HepG2 (cell line): ENCODE measurements at regions not wholly inside any gene's neighbourhood (a gene's known extent, or its start where the extent isn't known, plus 50 kb on each side); places are given as distances from the start of the nearest gene placed in this dataset.

Experiments
- ATAC-seq: fragments of 200-7000 bp; cut with Tn5 transposase; 3 replicates; pipeline ENCODE4 v1.9.1; 2020; ENCODE audit warnings: mild to moderate bottlenecking, moderate library complexity
- BruUV-seq: library from RNA; stranded (reverse); fragments of 400-500 nt; replicated peaks from 2 replicates; lab custom pipeline; 2021; lab: Mats Ljungman, UMichigan
- CTCF ChIA-PET: fragments of 300-600 bp; formaldehyde crosslinking; extraction: SDS; loops from one replicate; lab custom pipeline; 2021; ENCODE audit warnings: low total read pairs, inconsistent platforms, low intra/inter-chr PET ratio; lab: Yijun Ruan, JAX
- POLR2A ChIA-PET: fragments of 350-600 bp; sonication (Branson Sonifier 250); formaldehyde crosslinking; loops from one replicate; lab custom pipeline; 2020; ENCODE audit warnings: antibody characterized with exemption, inconsistent platforms; lab: Yijun Ruan, JAX
- DNase-seq: peaks from one replicate; pipeline ENCODE4 v3.0.0-alpha.2; 2015; ENCODE audit warnings: low spot score
- FAIRE-seq: peaks from 3 replicates; lab custom pipeline; 2011; peaks lifted over from hg19 to GRCh38; lab: Jason Lieb, UNC
- H2AFZ ChIP-seq: one replicate; pipeline ENCODE4 v1.6.1; 2011; ENCODE audit warnings: low read length, inconsistent platforms
- H3K27ac ChIP-seq: fragments of 300-600 bp; 3 replicates; pipeline ENCODE4 v1.8.0; 2011; ENCODE audit warnings: mixed run types, mild to moderate bottlenecking, mixed read lengths, low read length, inconsistent platforms; ENCODE audit not compliant: insufficient read depth; ENCODE audit errors: extremely low read length
- H3K27me3 ChIP-seq, 2 experiments: fragments of 200-600 bp in 1 of 2; 2 replicates in 1 of 2; 3 replicates in 1 of 2; pipeline versions ENCODE4 v1.6.0 to v1.8.0; 2011; ENCODE audit warnings: low read length in 2 of 2, mild to moderate bottlenecking in 2 of 2, moderate library complexity in 2 of 2, inconsistent platforms in 1 of 2; ENCODE audit not compliant: insufficient read depth in 2 of 2, control insufficient read depth in 1 of 2
- H3K36me3 ChIP-seq, 2 experiments: fragments of 200-600 bp in 1 of 2; replicated peaks in 1 of 2; 2 replicates in 1 of 2; 3 replicates in 1 of 2; pipeline versions ENCODE4 v1.5.1 to v1.8.0; 2011; ENCODE audit warnings: low read length in 2 of 2, inconsistent platforms in 1 of 2; ENCODE audit not compliant: insufficient read depth in 2 of 2, control insufficient read depth in 1 of 2
- H3K4me1 ChIP-seq: 2 replicates; pipeline ENCODE4 v1.5.1; 2012; ENCODE audit warnings: low read length, inconsistent platforms; ENCODE audit not compliant: insufficient read depth
- H3K4me2 ChIP-seq: 2 replicates; pipeline ENCODE4 v1.6.0; 2011; ENCODE audit warnings: low read depth, low read length, inconsistent platforms
- H3K4me3 ChIP-seq, 3 experiments: fragments of 200-600 bp in 1 of 3; sonication (generic), shearing (Covaris generic) in 1 of 3; replicated peaks in 1 of 3; 2 replicates each; pipeline ENCODE4 v1.5.1; 2011 to 2016; ENCODE audit warnings: low read length in 3 of 3, inconsistent platforms in 2 of 3, low read depth in 2 of 3, mild to moderate bottlenecking in 2 of 3, control low read depth in 1 of 3, mixed read lengths in 1 of 3; ENCODE audit not compliant: insufficient read depth in 1 of 3
- H3K79me2 ChIP-seq: one replicate; pipeline ENCODE4 v1.6.1; 2011; ENCODE audit warnings: low read length, inconsistent platforms; ENCODE audit not compliant: insufficient read depth
- H3K9ac ChIP-seq: 2 replicates; pipeline ENCODE4 v1.6.0; 2011; ENCODE audit warnings: mild to moderate bottlenecking, low read depth, low read length, inconsistent platforms; ENCODE audit not compliant: insufficient read depth
- H3K9me3 ChIP-seq: 2 replicates; pipeline ENCODE4 v1.5.1; 2012; ENCODE audit warnings: mild to moderate bottlenecking, low read length
- H4K20me1 ChIP-seq: 2 replicates; pipeline ENCODE4 v1.6.0; 2011; ENCODE audit warnings: inconsistent platforms, mild to moderate bottlenecking, low read length, moderate library complexity; ENCODE audit not compliant: insufficient read depth
- ADNP ChIP-seq: sonication (generic); formaldehyde crosslinking; IDR thresholded peaks from 2 replicates; pipeline ENCODE4 v1.4.0; 2020; ENCODE audit warnings: missing genetic modification reagents
- EP300 ChIP-seq, 3 experiments: sonication (generic) in 1 of 3; formaldehyde crosslinking in 1 of 3; IDR thresholded peaks; 2 replicates each; pipeline versions ENCODE4 v1.5.1 to v1.6.1; 2011 to 2020; ENCODE audit warnings: low read depth in 2 of 3, low read length in 2 of 3, borderline replicate concordance in 1 of 3, improper control_type of control experiment in 1 of 3, mild to moderate bottlenecking in 1 of 3, missing genetic modification reagents in 1 of 3, moderate library complexity in 1 of 3
- ESRRA ChIP-seq: sonication (generic); formaldehyde crosslinking; IDR thresholded peaks from 2 replicates; pipeline ENCODE4 v1.5.1; 2020; ENCODE audit warnings: mild to moderate bottlenecking, low read depth, missing genetic modification reagents
- FOXO4 ChIP-seq: sonication (generic); formaldehyde crosslinking; conservative IDR thresholded peaks from 2 replicates; pipeline ENCODE4 v1.8.1; 2023; ENCODE audit warnings: missing genetic modification reagents
- GTF3A ChIP-seq: sonication (generic); formaldehyde crosslinking; conservative IDR thresholded peaks from 2 replicates; pipeline ENCODE4 v1.4.0; 2020; ENCODE audit warnings: mild to moderate bottlenecking, missing genetic modification reagents
- GZF1 ChIP-seq: sonication (generic); formaldehyde crosslinking; IDR thresholded peaks from 2 replicates; pipeline ENCODE4 v1.5.1; 2020; ENCODE audit warnings: mild to moderate bottlenecking, missing genetic modification reagents
- HDAC1 ChIP-seq: sonication (generic); formaldehyde crosslinking; IDR thresholded peaks from 2 replicates; pipeline ENCODE4 v1.5.1; 2020; ENCODE audit warnings: mild to moderate bottlenecking, missing genetic modification reagents
- NFE2L2 ChIP-seq: fragments of 150-350 bp; IDR thresholded peaks from 2 replicates; pipeline ENCODE4 v1.6.1; 2014; ENCODE audit warnings: low read length
- NFYC ChIP-seq: IDR thresholded peaks from 2 replicates; pipeline ENCODE4 v1.6.1; 2016; ENCODE audit warnings: missing genetic modification reagents, missing compliant biosample characterization
- SP2 ChIP-seq: sonication (generic); formaldehyde crosslinking; IDR thresholded peaks from 2 replicates; pipeline ENCODE4 v1.5.1; 2020; ENCODE audit warnings: mild to moderate bottlenecking, missing genetic modification reagents
- SRF ChIP-seq: IDR thresholded peaks from 2 replicates; pipeline ENCODE4 v1.6.1; 2011; ENCODE audit warnings: mild to moderate bottlenecking, low read depth, low read length, moderate library complexity
- SRSF4 ChIP-seq: fragments of 200-400 bp; formaldehyde crosslinking; IDR thresholded peaks from one replicate; pipeline ENCODE4 v1.6.1; 2018; ENCODE audit warnings: mild to moderate bottlenecking, low read depth, low read length, moderate library complexity; ENCODE audit not compliant: poor library complexity, severe bottlenecking
- SRY ChIP-seq: sonication (generic); formaldehyde crosslinking; IDR thresholded peaks from 2 replicates; pipeline ENCODE4 v1.8.0; 2022; ENCODE audit warnings: mild to moderate bottlenecking, missing genetic modification reagents
- TMF1 ChIP-seq: sonication (generic); formaldehyde crosslinking; IDR thresholded peaks from 2 replicates; pipeline ENCODE4 v1.8.1; 2022; ENCODE audit warnings: low read depth, missing genetic modification reagents
- ZFP36 ChIP-seq: fragments of 150-350 bp; IDR thresholded peaks from 2 replicates; pipeline ENCODE4 v1.6.1; 2018; ENCODE audit warnings: borderline replicate concordance, low read length, low read depth; ENCODE audit not compliant: partially characterized antibody
- ZFX ChIP-seq: sonication (generic); formaldehyde crosslinking; IDR thresholded peaks from 2 replicates; pipeline ENCODE4 v1.4.0; 2020; ENCODE audit warnings: mild to moderate bottlenecking, low read depth, missing genetic modification reagents, moderate library complexity
- ZNF275 ChIP-seq: sonication (generic); formaldehyde crosslinking; IDR thresholded peaks from 2 replicates; pipeline ENCODE4 v1.8.0; 2022; ENCODE audit warnings: missing genetic modification reagents, mild to moderate bottlenecking, inconsistent platforms, borderline replicate concordance
- ZNF546 ChIP-seq: sonication (generic); formaldehyde crosslinking; conservative IDR thresholded peaks from 2 replicates; pipeline ENCODE4 v1.8.1; 2023; ENCODE audit warnings: mild to moderate bottlenecking, missing genetic modification reagents
- WGBS: methylation state at CpG from one replicate; pipeline ENCODE4 v1.1.6; 2017; ENCODE audit warnings: low lambda C conversion rate; 5-methylcytosine and 5-hydroxymethylcytosine counted together
- in situ Hi-C: cut with HindIII; loops from 2 replicates; pipeline ENCODE4 v1.10.0; 2017; ENCODE audit warnings: low pct_unique_long_range_greater_than_20kb; ENCODE audit not compliant: extremely low pct_ligation_motif_present
- intact Hi-C: fragments of 100-400 bp; cut with micrococcal nuclease; formaldehyde crosslinking; loops from one replicate; pipeline ENCODE4 v1.10.0; 2022; ENCODE audit not compliant: unreplicated experiment
- TF ChIP-seq, protein P1 (sequence below): sonication (generic); formaldehyde crosslinking; IDR thresholded peaks from 2 replicates; pipeline ENCODE4 v1.5.0; 2020; ENCODE audit warnings: mild to moderate bottlenecking, missing genetic modification reagents
- TF ChIP-seq, protein P2 (sequence below): sonication (generic); formaldehyde crosslinking; IDR thresholded peaks from 2 replicates; pipeline ENCODE4 v1.5.0; 2020; ENCODE audit warnings: missing genetic modification reagents, mild to moderate bottlenecking, borderline replicate concordance

GRCh38 chr16:56072096-56072495, 119.2 kb upstream of the GNAO1 start:
- TF ChIP-seq ADNP: no peak
- TF ChIP-seq SP2 (CRISPR knock-in tag): no peak
- TF ChIP-seq NFE2L2: no peak
- no peak for TF ChIP-seq TMF1
- no peak for TF ChIP-seq ESRRA (CRISPR knock-in tag)
- TF ChIP-seq SRY (CRISPR knock-in tag): no peak
- TF ChIP-seq, protein P1, sequence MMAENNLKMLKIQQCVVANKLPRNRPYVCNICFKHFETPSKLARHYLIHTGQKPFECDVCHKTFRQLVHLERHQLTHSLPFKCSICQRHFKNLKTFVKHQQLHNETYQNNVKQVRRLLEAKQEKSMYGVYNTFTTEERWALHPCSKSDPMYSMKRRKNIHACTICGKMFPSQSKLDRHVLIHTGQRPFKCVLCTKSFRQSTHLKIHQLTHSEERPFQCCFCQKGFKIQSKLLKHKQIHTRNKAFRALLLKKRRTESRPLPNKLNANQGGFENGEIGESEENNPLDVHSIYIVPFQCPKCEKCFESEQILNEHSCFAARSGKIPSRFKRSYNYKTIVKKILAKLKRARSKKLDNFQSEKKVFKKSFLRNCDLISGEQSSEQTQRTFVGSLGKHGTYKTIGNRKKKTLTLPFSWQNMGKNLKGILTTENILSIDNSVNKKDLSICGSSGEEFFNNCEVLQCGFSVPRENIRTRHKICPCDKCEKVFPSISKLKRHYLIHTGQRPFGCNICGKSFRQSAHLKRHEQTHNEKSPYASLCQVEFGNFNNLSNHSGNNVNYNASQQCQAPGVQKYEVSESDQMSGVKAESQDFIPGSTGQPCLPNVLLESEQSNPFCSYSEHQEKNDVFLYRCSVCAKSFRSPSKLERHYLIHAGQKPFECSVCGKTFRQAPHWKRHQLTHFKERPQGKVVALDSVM: no peak
- no peak for TF ChIP-seq HDAC1 (CRISPR knock-in tag)
- TF ChIP-seq ZNF546 (CRISPR knock-in tag): no peak
- no peak for TF ChIP-seq GTF3A (CRISPR knock-in tag)
- TF ChIP-seq NFYC (CRISPR knock-in tag): no peak
- no peak for TF ChIP-seq ZFX (CRISPR knock-in tag)
- no peak for TF ChIP-seq EP300 (IDR thresholded peaks at IDR 0.05; ENCODE audit: low read depth in 2 of 2, low read length in 2 of 2)
- no peak for TF ChIP-seq EP300 (CRISPR knock-in tag; IDR thresholded peaks at IDR 0.05; ENCODE audit: borderline replicate concordance)
- TF ChIP-seq SRSF4: no peak
- TF ChIP-seq ZNF275 (CRISPR knock-in tag): no peak
- no peak for TF ChIP-seq FOXO4 (CRISPR knock-in tag)
- TF ChIP-seq, protein P2, sequence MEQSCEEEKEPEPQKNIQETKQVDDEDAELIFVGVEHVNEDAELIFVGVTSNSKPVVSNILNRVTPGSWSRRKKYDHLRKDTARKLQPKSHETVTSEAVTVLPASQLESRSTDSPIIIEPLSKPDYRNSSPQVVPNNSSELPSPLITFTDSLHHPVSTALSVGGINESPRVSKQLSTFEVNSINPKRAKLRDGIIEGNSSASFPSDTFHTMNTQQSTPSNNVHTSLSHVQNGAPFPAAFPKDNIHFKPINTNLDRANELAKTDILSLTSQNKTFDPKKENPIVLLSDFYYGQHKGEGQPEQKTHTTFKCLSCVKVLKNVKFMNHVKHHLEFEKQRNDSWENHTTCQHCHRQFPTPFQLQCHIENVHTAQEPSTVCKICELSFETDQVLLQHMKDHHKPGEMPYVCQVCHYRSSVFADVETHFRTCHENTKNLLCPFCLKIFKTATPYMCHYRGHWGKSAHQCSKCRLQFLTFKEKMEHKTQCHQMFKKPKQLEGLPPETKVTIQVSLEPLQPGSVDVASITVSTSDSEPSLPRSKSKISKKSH (CRISPR knock-in tag): no peak
- no peak for TF ChIP-seq SRF
- no peak for TF ChIP-seq ZFP36
- TF ChIP-seq GZF1 (CRISPR knock-in tag): no peak
- TF ChIP-seq, all 625 proteins: peak for 0
- H3K79me2 ChIP-seq: no peaks in the 10 kb centered on the region
- H3K36me3 ChIP-seq: no peaks in the 10 kb centered on the region
- ChIA-PET POLR2A (no interaction called here), CTCF (no interaction called here)
- H3K27ac ChIP-seq: no peak overlapping the region
- H3K9me3 ChIP-seq: no peaks in the 10 kb centered on the region
- no peak overlapping the region for H3K4me2 ChIP-seq
- intact Hi-C loops (no loop called here), in situ Hi-C loops (no loop called here)
- no peak overlapping the region for H3K4me3 ChIP-seq
- no peak overlapping the region for H2AFZ ChIP-seq
- H4K20me1 ChIP-seq: no peaks in the 10 kb centered on the region
- H3K9ac ChIP-seq: no peak overlapping the region
- FAIRE-seq (no peak), ATAC-seq (no peak), DNase-seq (no peak)
- H3K27me3 ChIP-seq: no peaks in the 10 kb centered on the region; a peak in 1 of 5 replicates
- WGBS: 13% methylated on average over 3 of the region's 4 CpGs
- BruUV-seq: no TSS peak
- no peaks in the 10 kb centered on the region for H3K4me1 ChIP-seq
